ENCODE measurements at regions not wholly inside any gene's neighbourhood (a gene's known extent, or its start where the extent isn't known, plus 50 kb on each side); places are given as distances from the start of the nearest gene placed in this dataset.
A peak's percentile ranks its signal among the peaks of the same experiment; 100 is the strongest.

DNA sequence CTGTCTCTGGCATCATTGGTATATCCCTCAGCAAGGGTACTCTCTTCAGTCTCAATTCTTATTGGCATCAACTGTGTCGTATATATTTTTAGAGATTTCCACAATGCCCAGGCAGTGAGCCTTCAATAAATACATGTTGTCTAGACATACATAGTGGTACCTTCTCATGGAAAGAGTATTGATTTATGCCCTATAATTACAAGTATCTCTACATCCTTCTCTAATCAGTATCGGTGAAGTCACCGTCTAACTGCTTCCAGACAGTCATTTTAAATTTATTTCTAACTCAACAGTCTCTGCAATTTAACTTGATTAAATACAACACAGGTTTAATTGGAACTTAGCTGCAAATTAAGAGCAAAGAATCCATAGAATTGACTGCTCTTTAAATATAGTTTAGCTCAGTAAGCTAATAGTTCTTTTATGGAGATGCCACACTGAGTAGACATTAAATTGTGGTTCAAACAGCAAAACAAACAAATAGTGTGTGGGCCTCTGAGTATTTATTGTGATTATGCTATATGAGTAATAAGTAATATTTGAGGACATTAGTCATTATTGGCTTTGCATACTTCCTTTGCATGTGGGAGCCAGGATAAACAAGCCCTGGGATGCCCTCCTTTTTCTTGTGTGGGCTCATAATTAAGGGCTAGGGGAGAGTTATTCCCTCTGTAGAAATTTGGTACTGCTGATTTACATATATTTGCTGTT, 126.9 kb upstream of the DUSP10 start:
- DNase-seq = no peak

DNA sequence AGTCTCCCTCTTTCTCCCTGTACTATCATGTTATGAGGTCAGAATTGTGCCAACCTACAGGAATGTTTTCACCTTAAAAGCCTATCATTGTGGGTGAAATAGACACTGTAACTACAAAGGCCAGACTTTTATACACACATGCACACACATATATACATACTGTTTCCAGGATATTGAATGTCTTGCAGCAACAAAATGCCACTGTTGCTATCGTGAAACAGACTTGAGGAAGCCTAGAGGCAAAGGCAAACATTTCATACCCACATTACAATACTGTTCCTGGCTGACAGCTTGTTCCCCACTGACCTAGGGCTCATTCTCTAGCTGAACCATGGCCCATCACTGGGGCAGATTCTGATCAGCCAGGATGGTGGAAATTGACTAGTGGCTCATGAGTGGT, 125.1 kb upstream of the DUSP10 start:
- no peak for DNase-seq

DNA sequence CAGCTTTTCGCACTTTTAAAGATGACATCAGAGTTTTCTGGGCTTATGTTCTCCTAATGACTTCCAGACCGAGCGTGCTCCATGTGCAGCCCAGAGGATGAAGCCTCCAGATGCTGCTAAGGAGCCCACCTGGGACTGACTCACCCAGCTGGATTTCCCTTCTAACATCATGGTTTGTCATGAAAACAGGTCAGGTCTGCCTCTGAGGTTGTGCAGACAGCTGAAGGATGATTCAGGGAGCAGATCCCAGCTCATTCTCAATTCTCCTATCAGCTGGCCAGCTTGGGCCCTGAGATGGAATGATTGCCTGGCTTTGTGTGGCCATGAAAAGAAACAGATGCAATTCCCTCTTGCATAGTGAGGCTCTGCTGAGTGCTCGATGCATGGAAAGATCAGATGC, 123.9 kb upstream of the DUSP10 start:
- no peak for DNase-seq

DNA sequence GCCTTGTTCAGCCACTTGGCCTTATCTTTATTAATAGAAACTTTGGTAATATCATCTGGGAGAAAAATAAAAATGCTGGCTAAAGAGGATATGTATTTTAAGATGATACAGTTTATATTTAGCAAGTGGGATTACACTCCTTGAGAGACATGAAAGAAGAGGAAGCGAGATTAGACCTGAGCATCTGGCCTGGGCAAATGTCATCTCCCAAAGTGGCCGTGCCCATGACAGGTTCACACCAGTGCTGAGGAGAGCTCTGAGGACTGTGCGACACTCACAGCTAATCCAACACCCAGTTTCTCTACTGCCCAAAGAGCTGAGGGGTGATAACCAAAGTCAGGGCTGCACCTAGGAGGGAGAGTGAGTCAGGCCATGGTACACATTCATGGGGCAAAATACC, 121.7 kb upstream of the DUSP10 start:
- DNase-seq = no peak

DNA sequence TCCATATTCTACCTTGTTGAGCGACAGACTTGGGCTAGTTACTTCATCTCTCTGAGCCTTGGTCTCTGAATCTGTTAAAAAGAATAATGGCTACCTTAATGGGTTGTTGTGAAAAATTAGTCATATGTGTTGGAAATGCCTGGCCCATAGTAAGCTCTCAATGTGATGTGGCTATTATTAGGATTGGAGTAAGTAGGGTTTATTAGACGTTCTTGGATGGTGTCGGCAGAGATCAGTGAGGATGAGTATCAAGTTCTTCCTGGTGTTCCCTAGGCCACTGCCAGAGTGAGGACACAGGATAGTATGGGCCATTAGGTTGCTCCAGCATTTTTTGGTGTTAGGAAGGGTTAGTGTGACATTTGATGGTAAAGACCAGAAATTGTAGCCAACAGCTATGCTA, 121.1 kb upstream of the DUSP10 start:
- no peak for DNase-seq

DNA sequence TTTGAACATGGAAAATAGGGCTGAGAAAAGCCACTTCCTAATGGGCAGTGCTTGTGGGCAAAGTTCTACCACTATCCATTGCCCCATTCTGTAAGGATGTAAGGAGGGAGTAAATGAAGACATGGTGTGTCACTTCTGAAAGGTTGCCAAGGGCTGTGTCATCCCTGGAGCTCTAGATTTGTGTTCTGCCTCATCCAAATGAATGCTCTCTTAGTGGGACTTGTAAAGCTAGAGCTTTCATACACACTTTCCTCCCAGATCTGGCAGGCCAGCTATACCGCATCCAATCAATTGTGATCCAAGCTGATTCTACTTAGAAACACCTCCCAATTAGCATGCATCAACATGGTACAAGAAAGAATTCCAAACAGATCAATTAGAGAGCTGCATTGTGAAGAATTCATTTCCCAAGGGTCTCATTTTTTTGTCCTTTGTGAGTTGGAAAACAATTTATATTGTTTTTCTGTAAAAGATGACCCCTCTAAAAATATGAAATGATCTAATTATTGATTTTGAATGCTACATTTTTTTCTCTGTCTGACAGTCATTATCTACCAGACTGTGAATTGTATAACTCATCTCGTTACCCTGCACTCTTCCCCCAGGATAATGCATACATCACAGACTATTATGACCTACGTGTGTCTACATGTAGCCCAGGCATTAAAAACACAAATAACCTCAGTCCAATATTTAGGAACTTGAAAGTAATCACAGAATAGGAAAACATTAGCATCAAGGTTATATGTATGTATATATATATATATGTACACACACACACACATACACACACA, 117.1 kb upstream of the DUSP10 start:
- no peak for DNase-seq

DNA sequence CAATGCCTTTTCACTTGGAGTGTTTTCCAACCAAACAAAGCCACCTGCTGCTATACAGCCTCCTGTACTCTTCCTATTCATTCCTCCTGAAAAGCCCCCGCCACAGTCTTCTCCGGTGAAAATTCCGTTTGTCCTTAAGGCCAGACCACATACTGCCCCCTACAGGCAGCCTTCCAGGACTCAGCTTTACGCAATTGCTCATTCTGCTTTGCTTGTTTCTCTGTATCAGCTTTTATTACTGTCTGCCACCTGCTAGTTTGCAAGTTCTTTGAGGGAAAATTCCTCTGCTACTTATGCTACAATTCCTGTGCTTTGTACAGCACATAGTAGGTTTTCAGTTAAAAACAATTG, 115.2 kb upstream of the DUSP10 start:
- DNase-seq = peak; percentile 27

DNA sequence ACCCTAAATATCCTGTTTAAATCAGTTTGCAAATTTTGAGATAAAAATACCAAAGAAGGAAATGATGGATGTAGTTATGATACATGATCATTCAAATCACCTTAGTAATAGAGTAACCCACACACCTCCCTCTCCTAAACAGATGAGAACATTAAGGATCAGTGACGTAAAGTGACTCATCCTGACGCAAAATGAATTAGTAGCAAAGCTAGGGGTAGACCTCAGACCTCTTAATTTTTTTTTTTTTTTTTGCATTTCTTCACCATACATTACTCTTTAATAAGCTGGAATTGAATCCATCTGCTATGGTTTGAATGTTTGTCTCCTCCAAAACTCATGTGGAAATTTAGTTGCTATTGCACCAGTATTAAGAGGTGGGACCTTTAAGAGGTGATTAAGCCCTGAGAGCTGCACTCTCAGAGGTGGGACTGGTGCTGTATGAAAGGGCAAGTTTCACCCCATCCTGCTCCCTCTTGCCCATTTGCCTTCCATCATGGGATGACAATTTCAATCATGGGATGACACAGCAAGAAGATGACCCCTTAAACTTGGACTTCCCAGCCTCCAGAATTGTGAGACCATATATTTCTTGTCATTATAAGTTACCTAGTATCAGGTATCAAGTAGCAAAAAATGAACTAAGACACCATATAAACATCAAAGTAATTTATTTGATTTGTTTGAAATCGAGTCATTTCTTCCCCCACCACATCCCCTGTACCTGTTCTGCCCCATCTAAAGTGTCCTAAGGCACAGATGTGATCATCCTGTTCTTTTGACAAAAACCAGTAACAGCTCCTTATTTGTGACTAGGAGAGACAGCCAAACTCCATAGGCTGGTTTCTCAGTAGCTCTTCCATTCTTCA, 114.6 kb upstream of the DUSP10 start:
- no peak for DNase-seq

DNA sequence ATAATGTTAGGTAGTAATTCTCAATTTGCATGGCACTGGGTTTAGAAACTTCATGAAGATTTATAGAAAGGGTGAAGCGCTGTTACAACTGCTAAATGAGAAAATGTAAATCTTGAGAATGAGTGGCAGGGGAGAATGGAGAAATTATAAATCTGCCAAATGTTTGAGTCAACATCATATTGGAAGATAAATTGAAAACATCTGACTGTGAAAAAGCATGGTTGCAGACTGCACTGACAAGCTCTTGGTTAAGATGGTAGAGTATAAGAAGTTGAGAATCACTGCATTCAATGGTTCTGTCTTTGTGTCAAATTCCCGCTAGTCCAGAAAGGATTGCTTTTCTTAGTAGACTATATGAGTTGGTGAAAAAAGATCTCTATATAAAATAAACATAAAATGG, 113.3 kb upstream of the DUSP10 start:
- DNase-seq = no peak

DNA sequence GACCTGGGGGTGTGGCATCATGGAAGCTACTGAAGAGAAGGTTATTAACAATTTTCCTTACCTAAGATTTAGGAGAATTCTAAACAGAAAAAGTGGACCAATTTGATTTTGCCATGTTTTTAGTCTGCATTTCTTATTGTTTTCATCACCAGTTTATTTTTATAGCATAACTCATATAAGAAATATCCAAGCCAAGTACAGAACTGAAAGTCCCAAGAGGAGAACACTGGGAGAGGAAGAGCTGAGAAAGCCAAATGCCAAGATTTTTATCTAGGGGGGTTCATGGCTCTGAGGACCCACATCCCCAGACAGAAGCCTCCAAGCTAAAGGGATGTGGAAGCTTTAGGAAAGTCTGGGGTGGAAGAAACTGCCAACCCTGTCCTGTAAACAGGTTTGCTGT, 109.4 kb upstream of the DUSP10 start:
- DNase-seq = no peak

DNA sequence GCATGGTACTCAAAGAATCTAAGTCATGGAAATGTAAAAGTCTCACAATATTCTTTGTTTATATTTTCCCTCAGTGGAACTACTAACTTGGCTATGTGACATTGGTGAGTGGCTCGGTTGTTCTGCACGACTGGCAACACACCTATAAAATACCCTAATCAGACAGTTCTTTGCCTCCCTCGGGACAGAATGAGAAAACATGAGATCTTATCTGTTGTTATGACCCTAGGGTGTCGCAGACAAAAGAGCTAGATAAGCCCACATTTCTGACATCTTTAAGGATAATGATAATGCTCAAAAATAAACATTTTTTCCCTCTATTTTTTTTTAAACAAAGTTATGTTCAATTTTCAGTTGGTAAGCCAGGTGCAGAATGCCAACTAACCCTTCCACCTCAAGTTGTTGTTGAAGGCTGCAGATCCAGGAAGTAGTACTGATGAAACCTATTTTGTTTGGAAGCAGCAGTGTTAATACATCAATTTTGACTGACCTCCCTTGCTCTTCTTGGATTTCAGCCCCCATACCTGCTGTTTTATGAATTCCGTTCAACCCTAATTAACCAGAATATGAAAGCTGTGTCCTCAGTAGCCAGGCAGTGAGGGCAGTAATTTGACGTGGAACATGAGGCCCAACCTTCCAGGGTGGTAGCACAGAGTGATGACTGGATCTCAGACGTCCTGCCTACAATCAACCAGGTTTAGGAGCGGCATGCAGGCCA, 108.7 kb upstream of the DUSP10 start:
- DNase-seq = no peak

DNA sequence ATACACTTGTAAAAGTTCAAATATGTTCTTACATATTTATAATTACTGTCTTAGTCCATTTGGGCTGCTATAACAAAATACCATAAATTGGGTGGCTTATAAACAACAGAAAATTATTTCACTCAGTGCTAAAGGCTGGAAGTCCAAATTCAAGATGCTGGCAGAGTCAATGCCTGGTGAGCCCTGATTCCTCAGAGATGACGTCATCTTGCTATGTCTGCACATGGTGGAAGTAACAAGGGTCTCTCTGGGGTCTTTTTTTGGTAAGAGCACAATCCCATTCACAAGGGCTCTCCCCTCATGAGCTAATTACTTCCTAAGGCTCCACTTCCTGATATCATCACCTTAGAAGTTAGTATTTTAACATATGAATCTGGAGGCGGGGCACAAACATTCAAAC, 108.0 kb upstream of the DUSP10 start:
- no peak for DNase-seq

DNA sequence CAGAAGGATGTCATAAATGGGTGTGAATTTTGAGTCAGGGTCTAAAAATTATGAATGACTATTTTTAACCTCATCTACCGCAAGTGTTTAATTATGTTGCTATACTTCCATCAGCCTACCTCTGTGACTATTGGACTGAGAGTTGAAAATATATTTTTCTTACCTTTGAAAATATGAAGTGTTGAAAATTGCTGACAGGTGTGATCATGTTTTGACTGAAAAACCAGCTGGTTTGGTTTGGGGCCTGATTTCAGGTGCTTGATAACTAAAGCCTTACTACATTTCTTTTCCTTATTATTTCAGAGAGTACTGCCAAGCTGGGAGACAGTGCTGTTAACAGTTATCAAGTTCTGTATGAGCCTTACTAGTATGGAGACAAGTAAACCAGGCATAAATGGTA, 107.2 kb upstream of the DUSP10 start:
- DNase-seq = no peak

DNA sequence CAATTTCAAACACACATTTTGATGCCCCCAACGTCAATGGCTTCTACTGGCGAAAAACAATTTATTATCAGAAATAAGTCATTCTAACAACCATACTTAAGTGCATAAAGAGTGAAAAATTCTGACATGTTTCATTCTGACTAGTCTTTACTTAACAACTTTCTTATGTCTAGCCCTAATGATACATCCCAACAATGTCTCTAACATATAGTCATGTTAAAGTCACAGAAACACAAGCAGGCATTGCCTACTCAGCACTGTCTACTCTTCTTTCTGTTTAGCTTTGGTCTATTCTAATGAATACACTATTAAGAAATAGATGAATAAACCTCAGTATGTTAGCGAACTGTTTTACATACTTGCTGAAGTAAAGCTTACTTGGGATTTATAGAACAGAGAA, 105.8 kb upstream of the DUSP10 start:
- no peak for DNase-seq

DNA sequence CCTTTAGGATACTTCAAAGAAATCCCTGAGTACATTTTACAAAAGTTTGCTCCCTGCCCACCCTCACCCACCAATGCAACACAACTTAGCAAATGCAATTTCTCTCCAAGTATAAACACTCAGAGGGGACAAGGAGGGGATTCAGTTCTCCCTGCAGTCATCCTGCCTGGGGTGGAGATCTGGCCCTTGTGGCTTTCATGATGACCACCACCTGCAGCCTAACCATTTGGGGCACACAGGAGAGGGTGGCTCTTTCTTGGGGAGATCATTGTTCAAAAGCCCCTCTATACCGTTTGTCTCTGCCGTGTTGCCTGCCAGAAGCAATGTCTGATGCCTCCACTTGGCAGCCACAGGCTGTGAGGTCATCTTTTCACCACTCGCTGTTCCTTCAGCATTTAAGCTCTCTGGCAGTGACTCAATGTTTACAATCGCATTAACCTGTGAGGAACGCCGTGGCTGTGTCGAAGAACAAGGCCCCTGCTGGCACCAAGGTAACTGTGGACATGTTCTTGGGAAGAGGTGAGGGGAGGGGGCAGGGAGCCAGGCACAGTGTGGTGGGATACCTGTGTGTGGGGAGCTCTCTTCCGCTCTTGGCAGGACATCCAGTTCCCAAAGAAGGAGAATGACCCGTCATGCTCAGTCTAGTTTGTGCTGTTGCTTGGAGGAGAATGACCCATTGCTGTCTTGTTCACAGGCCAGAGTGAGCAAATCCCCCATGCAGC, 103.9 kb upstream of the DUSP10 start:
- DNase-seq = no peak

DNA sequence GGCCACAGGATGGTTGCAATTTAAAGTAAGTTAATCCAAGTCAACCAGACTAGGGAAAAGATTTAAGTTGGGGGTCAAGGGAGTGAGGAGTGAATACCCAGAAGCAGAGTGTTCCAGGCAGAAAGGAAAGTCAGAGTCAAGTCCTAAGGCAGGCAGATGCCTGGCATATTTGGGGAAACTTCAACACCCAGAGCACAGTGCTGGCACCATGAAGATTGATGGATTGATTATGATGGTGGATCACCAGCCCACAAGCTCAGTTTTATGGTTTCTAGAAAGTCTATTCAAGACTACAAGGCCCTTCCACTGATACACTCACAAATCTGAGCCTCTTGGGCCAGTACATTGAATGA, 100.1 kb upstream of the DUSP10 start:
- no peak for DNase-seq

DNA sequence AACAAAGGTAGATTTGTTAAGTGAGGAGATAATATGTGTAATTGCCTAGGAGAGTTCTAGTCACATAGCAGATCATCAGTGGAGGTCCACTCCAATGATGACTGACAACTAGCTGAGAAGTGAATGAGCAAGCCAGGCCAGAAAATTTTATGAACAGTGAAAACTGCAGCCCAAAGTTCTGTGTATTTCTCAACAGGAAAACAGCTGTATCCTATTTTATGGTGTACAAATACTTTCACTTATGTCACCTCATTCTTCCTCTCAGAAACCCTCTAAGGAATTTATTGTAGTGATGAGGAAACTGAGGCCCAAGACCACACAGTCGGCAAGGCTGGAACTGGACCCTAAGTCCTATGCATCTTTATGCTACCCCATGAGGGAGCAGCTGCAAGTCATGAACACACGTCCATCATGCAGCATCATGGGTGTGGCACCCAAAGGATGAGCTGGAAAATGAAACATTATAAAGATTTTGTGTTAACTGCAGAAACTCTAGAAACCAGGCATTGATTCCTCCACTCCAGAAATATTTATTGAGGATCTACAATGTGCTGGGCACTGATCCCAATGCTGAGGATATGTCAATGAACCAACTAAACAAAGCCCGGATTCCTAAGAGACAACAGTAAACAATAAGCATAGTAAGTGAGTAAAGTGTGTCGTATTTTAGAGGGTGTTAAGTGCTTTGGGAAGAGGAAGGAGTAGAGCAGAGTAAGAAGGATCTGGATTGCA, 99.5 kb upstream of the DUSP10 start:
- no peak for DNase-seq

DNA sequence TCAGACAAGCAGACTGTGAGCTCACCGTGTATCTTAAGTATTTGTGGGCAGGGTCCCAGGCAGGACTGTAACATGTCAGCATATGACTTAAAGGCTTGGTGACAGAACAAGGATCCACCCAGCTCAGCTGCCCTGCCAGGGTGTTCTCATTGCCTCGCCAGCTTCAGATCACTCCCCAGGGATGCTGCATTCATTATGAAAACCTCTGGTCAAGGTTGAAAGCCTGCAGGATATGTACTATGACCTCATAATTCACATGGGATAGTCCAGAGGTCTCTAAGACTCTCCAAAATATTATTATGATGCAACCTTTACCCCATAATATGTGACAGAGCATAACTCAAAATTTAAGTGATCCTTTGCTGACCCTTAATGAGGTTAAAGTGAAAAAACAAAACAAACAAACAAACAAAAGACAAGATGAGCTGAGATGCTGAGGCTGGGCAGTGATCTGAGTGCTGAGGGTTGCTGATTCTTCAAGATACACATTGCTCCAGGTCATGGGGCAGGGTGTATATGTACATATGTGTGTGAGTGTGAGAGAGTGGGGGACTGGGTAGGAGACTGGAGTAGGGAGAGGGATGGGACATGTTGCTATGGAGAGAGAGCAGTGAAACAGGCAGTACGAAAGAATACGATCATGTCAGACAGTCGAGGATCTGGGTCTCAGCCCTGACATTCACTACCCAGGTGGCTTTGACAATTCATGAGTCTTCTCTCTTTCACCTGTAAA, 98.8 kb upstream of the DUSP10 start:
- DNase-seq = no peak

DNA sequence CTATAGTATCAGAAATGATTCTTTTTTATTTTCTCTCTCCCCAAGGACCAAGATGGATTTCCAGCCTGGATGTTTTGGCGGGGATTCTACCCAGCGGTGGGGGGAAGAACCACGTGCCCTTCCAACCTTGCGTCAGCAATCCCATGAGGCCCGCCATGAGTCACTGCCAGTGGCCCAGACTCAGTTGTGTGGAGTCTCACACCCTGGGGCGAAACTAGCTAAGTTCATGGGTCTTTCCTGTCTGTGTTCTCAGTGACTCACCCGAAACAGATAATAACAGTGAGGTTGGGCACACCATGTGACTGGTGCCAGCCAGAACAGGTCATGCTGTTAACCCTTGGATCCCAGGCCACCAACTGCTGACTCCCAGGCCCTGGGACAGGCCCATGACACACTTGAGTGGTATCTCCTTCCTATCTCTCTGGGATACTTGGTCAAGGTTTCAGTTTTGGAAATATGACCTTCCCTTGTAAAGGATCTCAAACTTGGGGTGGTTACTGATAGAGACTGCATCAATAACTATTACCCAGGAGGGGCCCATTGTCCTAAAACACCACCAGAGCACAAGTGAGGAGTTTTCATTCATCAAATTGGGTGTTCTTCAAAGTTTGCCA, 98.0 kb upstream of the DUSP10 start:
- peak; percentile 7 for DNase-seq

DNA sequence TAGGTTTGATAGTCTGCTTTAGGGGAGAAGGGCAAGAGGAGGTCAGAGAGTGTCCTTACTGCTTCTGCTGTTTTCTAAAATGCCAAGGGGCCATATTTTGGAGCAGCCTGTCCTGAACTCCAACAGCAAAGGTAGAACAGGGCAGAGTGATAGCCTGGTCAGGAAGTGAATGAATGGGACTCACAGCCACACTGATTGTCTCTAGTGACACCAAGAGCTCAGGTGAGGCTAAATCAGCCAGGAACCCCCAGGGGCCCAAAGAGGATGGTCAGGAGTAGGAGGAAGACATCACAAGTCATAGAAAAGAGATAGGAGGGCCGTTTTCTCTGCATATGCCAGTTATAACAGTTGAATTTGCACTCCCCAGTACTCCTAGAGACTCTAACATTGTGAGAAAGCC, 97.4 kb upstream of the DUSP10 start:
- no peak for DNase-seq

DNA sequence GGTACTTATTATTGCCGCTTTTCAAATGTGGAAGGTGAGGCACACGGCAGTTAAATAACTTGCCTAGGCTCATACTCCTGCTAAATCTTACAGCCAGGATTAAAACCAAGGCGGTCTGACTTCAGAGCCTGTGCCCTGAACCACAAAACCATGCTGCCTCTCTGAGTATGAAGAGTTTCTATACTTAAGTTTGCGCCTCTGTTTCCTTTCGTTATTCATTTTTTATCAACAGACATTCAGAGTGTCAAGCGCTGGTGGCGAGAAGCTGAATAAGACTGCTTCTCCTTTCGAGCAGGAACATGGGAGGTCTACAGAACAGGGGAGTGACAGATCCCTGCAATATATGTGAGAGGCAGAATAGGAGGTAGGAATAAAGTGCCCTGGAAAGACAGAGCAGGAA, 96.0 kb upstream of the DUSP10 start:
- DNase-seq = peak; percentile 40

All from OCI-M1 (cell line).